ENCODE measurements at regions not wholly inside any gene's neighbourhood (a gene's known extent, or its start where the extent isn't known, plus 50 kb on each side); places are given as distances from the start of the nearest gene placed in this dataset.

GRCh38 chr4:187069398-187069797 lies 345.7 kb upstream of the FAT1 start:
- no peak overlapping the region for H3K4me2 ChIP-seq (replicated peaks; ENCODE audit: low read depth, low read length, poor library complexity, severe bottlenecking)
- no peak for ATAC-seq (ENCODE audit: low read depth)
- no peak overlapping the region for H3K9ac ChIP-seq (ENCODE audit: low read length)
- no peak overlapping the region for H2AFZ ChIP-seq (ENCODE audit: insufficient read depth, low read depth, low read length, poor library complexity, severe bottlenecking)
- H3K36me3 ChIP-seq (replicated peaks in 1 of 2; ENCODE audit: control extremely low read depth in 1 of 2, control insufficient read depth in 1 of 2, extremely low read depth in 1 of 2, insufficient read depth in 2 of 2, low read length in 1 of 2), result no peaks in the 10 kb centered on the region
- no peak overlapping the region for H3K4me3 ChIP-seq (ENCODE audit: control extremely low read depth in 1 of 5, extremely low read depth in 1 of 5, insufficient read depth in 1 of 5, low read depth in 2 of 5, low read length in 4 of 5)
- H3K9me3 ChIP-seq (ENCODE audit: control extremely low read depth in 1 of 3, control insufficient read depth in 2 of 3, insufficient read depth in 1 of 3, low read length in 2 of 3), result peaks cover 0 to 17% (median 0%) of the 10 kb centered on the region in 3 donors
- POLR2A ChIA-PET, result no interaction called here
- intact Hi-C loops (cut with micrococcal nuclease), result no loop called here
- no peaks in the 10 kb centered on the region for H3K4me1 ChIP-seq (ENCODE audit: control insufficient read depth in 2 of 2, insufficient read depth in 2 of 2, low read length in 2 of 2)
- no peaks in the 10 kb centered on the region for H4K20me1 ChIP-seq (ENCODE audit: control insufficient read depth, insufficient read depth, low read length, poor library complexity, severe bottlenecking)
- H3K27me3 ChIP-seq (replicated peaks in 1 of 4; ENCODE audit: control extremely low read depth in 1 of 4, control insufficient read depth in 3 of 4, insufficient read depth in 4 of 4, low read length in 3 of 4), result no peaks in the 10 kb centered on the region
- DNase-seq, result no peak
- Mint-ChIP-seq H3K4me3 (no peak overlapping the region), H3K9me3 (ENCODE audit: insufficient read depth) (peaks cover 5% of the 10 kb centered on the region), H3K27me3 (no peaks in the 10 kb centered on the region), H3K27ac (no peak overlapping the region), H3K4me1 (no peaks in the 10 kb centered on the region)
- CTCF ChIA-PET, result no interaction called here
- TF ChIP-seq, protein P1, sequence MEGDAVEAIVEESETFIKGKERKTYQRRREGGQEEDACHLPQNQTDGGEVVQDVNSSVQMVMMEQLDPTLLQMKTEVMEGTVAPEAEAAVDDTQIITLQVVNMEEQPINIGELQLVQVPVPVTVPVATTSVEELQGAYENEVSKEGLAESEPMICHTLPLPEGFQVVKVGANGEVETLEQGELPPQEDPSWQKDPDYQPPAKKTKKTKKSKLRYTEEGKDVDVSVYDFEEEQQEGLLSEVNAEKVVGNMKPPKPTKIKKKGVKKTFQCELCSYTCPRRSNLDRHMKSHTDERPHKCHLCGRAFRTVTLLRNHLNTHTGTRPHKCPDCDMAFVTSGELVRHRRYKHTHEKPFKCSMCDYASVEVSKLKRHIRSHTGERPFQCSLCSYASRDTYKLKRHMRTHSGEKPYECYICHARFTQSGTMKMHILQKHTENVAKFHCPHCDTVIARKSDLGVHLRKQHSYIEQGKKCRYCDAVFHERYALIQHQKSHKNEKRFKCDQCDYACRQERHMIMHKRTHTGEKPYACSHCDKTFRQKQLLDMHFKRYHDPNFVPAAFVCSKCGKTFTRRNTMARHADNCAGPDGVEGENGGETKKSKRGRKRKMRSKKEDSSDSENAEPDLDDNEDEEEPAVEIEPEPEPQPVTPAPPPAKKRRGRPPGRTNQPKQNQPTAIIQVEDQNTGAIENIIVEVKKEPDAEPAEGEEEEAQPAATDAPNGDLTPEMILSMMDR (IDR thresholded peaks at IDR 0.05), result no peak
- no peak for TF ChIP-seq EZH2 (IDR thresholded peaks at IDR 0.05; ENCODE audit: borderline replicate concordance, insufficient read depth, low read depth, low read length, poor library complexity, severe bottlenecking)
- WGBS (ENCODE audit: insufficient coverage), result 84% methylated on average over 10 of the region's 10 CpGs
- no peaks in the 10 kb centered on the region for H3K79me2 ChIP-seq (ENCODE audit: control insufficient read depth, insufficient read depth, low read length)
- no peak overlapping the region for H3K27ac ChIP-seq (ENCODE audit: low read length in 2 of 2)

GRCh38 chr4:187070158-187070557 lies 346.5 kb upstream of the FAT1 start:
- no CpG with 5 or more reads among the region's 3 CpGs for WGBS (ENCODE audit: insufficient coverage)
- Histone ChIP-seq H3K4me3 (ENCODE audit: control extremely low read depth in 1 of 5, extremely low read depth in 1 of 5, insufficient read depth in 1 of 5, low read depth in 2 of 5, low read length in 4 of 5) (no peak overlapping the region), H4K20me1 (ENCODE audit: control insufficient read depth, insufficient read depth, low read length, poor library complexity, severe bottlenecking) (no peaks in the 10 kb centered on the region), H3K9ac (ENCODE audit: low read length) (no peak overlapping the region), H3K4me1 (ENCODE audit: control insufficient read depth in 2 of 2, insufficient read depth in 2 of 2, low read length in 2 of 2) (no peaks in the 10 kb centered on the region), H3K36me3 (replicated peaks in 1 of 2; ENCODE audit: control extremely low read depth in 1 of 2, control insufficient read depth in 1 of 2, extremely low read depth in 1 of 2, insufficient read depth in 2 of 2, low read length in 1 of 2) (no peaks in the 10 kb centered on the region), H3K9me3 (ENCODE audit: control extremely low read depth in 1 of 3, control insufficient read depth in 2 of 3, insufficient read depth in 1 of 3, low read length in 2 of 3) (peaks cover 0 to 15% (median 0%) of the 10 kb centered on the region in 3 donors), H2AFZ (ENCODE audit: insufficient read depth, low read depth, low read length, poor library complexity, severe bottlenecking) (no peak overlapping the region), H3K4me2 (replicated peaks; ENCODE audit: low read depth, low read length, poor library complexity, severe bottlenecking) (no peak overlapping the region), H3K79me2 (ENCODE audit: control insufficient read depth, insufficient read depth, low read length) (no peaks in the 10 kb centered on the region), H3K27ac (ENCODE audit: low read length in 2 of 2) (no peak overlapping the region), H3K27me3 (replicated peaks in 1 of 4; ENCODE audit: control extremely low read depth in 1 of 4, control insufficient read depth in 3 of 4, insufficient read depth in 4 of 4, low read length in 3 of 4) (no peaks in the 10 kb centered on the region)
- DNase-seq (no peak), ATAC-seq (ENCODE audit: low read depth) (no peak)
- Mint-ChIP-seq H3K4me3 (no peak overlapping the region), H3K9me3 (ENCODE audit: insufficient read depth) (peaks cover 5% of the 10 kb centered on the region), H3K4me1 (no peaks in the 10 kb centered on the region), H3K27me3 (no peaks in the 10 kb centered on the region), H3K27ac (no peak overlapping the region)
- TF ChIP-seq EZH2 (IDR thresholded peaks at IDR 0.05; ENCODE audit: borderline replicate concordance, insufficient read depth, low read depth, low read length, poor library complexity, severe bottlenecking), result no peak
- TF ChIP-seq, protein P1 (IDR thresholded peaks at IDR 0.05), result no peak
- POLR2A ChIA-PET, result no interaction called here
- CTCF ChIA-PET, result no interaction called here
- intact Hi-C loops (cut with micrococcal nuclease), result no loop called here

Data from B cell (primary cell).